B cell (primary cell): ENCODE measurements at regions not wholly inside any gene's neighbourhood (a gene's known extent, or its start where the extent isn't known, plus 50 kb on each side); places are given as distances from the start of the nearest gene placed in this dataset.

Experiments
- EZH2 ChIP-seq: IDR thresholded peaks from 2 replicates; pipeline ENCODE4 v1.6.1; 2012; ENCODE audit warnings: borderline replicate concordance, low read depth, mild to moderate bottlenecking, moderate library complexity, low read length; ENCODE audit not compliant: insufficient read depth, poor library complexity, severe bottlenecking
- TF ChIP-seq, protein P1 (sequence below): fragments of 200-600 bp; IDR thresholded peaks from one replicate; pipeline ENCODE4 v1.8.0; 2022; ENCODE audit warnings: antibody characterized with exemption, mild to moderate bottlenecking

DNA sequence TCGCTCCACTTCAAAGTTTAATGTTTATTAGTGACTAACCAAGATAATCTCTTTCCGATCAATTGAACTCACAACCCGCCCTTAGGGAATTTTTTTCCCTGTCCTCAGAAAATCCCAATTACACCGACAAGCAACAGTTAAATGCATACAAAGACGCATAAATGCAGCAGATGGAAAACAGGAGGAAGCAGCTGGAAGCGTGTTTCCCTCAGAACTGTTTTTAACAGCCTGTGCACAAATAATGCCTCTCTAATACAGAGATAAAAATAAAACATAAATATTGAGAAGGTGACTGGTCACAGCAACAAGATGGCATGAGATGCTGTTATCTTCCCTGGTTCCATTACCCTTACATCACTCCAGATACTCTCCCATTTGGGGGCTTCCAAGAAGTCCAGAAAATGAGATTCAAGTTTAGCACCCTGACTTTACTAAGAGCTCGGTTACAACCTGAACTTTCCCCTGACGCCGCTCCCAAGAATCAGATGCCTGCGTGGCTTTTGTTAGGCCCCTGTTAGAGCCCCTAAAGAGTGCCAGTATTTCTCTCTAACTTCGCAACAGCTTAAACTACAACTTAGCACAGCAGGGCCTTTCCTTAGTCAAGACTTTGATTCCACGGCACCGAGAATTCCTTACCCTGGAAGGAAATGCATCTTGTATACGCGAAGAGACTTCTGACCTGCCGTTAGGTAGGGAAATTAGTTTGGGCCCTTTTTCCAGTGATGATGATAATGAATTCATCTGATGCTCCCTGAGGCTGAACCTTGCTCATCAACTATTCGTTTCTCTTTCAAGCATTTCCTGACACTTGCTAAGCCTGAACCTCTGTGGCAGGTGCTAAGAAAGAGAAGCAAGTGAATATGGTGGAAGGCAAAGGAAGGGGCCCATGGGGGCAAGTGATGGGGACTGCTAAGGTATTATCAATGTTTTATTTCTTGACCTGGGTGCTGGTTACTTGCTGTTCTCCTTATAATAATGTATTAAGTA, 137.7 kb upstream of the SMYD2 start:
- TF ChIP-seq, protein P1, sequence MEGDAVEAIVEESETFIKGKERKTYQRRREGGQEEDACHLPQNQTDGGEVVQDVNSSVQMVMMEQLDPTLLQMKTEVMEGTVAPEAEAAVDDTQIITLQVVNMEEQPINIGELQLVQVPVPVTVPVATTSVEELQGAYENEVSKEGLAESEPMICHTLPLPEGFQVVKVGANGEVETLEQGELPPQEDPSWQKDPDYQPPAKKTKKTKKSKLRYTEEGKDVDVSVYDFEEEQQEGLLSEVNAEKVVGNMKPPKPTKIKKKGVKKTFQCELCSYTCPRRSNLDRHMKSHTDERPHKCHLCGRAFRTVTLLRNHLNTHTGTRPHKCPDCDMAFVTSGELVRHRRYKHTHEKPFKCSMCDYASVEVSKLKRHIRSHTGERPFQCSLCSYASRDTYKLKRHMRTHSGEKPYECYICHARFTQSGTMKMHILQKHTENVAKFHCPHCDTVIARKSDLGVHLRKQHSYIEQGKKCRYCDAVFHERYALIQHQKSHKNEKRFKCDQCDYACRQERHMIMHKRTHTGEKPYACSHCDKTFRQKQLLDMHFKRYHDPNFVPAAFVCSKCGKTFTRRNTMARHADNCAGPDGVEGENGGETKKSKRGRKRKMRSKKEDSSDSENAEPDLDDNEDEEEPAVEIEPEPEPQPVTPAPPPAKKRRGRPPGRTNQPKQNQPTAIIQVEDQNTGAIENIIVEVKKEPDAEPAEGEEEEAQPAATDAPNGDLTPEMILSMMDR = no peak
- no peak for TF ChIP-seq EZH2
